ENCODE measurements at regions not wholly inside any gene's neighbourhood (a gene's known extent, or its start where the extent isn't known, plus 50 kb on each side); places are given as distances from the start of the nearest gene placed in this dataset.
A peak's percentile ranks its signal among the peaks of the same experiment; 100 is the strongest.

- TF ChIP-seq CTCF (IDR thresholded peaks at IDR 0.05) (no peak), USF2 (IDR thresholded peaks at IDR 0.05; ENCODE audit: borderline replicate concordance, low read depth, low read length) (no peak), TAF1 (IDR thresholded peaks at IDR 0.05; ENCODE audit: borderline replicate concordance, low read depth, low read length) (no peak), NFIC (IDR thresholded peaks at IDR 0.05; ENCODE audit: borderline replicate concordance) (no peak), FOXM1 (IDR thresholded peaks at IDR 0.05; ENCODE audit: low read depth) (no peak), USF1 (IDR thresholded peaks at IDR 0.05; ENCODE audit: borderline replicate concordance, low read depth) (no peak), FOSL2 (IDR thresholded peaks at IDR 0.05; ENCODE audit: borderline replicate concordance, low read depth) (no peak), YY1 (IDR thresholded peaks at IDR 0.05; ENCODE audit: low read depth) (no peak), RCOR1 (IDR thresholded peaks at IDR 0.05; ENCODE audit: low read length) (peak; percentile 98), POLR2AphosphoS5 (IDR thresholded peaks at IDR 0.05; ENCODE audit: low read depth, low read length) (peak; percentile 32; the same call in 1 of the 2 replicates), EZH2phosphoT487 (IDR thresholded peaks at IDR 0.05; ENCODE audit: borderline replicate concordance, low read depth) (no peak), IRF3 (IDR thresholded peaks at IDR 0.05; ENCODE audit: low read depth, low read length) (no peak), MXI1 (IDR thresholded peaks at IDR 0.05; ENCODE audit: low read depth, low read length) (peak; percentile 86), JUND (IDR thresholded peaks at IDR 0.05) (no peak), EP300 (IDR thresholded peaks at IDR 0.05; ENCODE audit: borderline replicate concordance in 1 of 2, low read depth in 1 of 2, low read length in 1 of 2) (peak in 1 of 2 experiments; percentile 99; a peak in 2 of 4 replicates), GATA2 (CRISPR knock-in tag; IDR thresholded peaks at IDR 0.05) (peak; percentile 98)
Observed at GRCh38 chr10:78745441-78745840, 323.3 kb upstream of the ZMIZ1 start (continued).

- Histone ChIP-seq H3K27me3 (ENCODE audit: insufficient read depth) (no peaks in the 10 kb centered on the region), H4K20me1 (ENCODE audit: insufficient read depth) (no peaks in the 10 kb centered on the region), H3K4me3 (ENCODE audit: low read depth in 2 of 2, low read length in 1 of 2) (no peak overlapping the region), H3K79me2 (ENCODE audit: insufficient read depth) (no peaks in the 10 kb centered on the region), H3K4me1 (ENCODE audit: control insufficient read depth in 1 of 2, insufficient read depth in 2 of 2, low read depth in 1 of 2, low read length in 1 of 2) (peaks cover 0 to 60% of the 10 kb centered on the region in 2 experiments; a peak in 2 of 4 replicates), H3F3A (replicated peaks; ENCODE audit: insufficient read depth) (no peaks in the 10 kb centered on the region), H3K27ac (ENCODE audit: low read depth in 2 of 2, low read length in 1 of 2) (peak overlapping the region in 1 of 2 experiments; percentile 99; a peak in 2 of 4 replicates), H3K9me2 (no peaks in the 10 kb centered on the region), H3K9ac (no peak overlapping the region), H3K9me3 (no peaks in the 10 kb centered on the region), H3K4me2 (no peak overlapping the region), H3K36me3 (replicated peaks in 1 of 2; ENCODE audit: control insufficient read depth in 1 of 2, insufficient read depth in 2 of 2, low read length in 1 of 2) (no peaks in the 10 kb centered on the region), H2AFZ (ENCODE audit: low read depth) (no peak overlapping the region)
- 85% methylated on average over 8 of the region's 11 CpGs for WGBS (ENCODE audit: low lambda C conversion rate)
- TF ChIP-seq CHD2 (IDR thresholded peaks at IDR 0.05; ENCODE audit: low read length, partially characterized antibody), result no peak
- no peak for TF ChIP-seq ZBTB33 (IDR thresholded peaks at IDR 0.05; ENCODE audit: borderline replicate concordance, low read depth)
- TF ChIP-seq MAX (IDR thresholded peaks at IDR 0.05; ENCODE audit: low read depth), result no peak
- TF ChIP-seq FOXJ3 (CRISPR knock-in tag; IDR thresholded peaks at IDR 0.05), result no peak
- no peak for TF ChIP-seq JUND (IDR thresholded peaks at IDR 0.05)
- no peak for TF ChIP-seq USF1 (IDR thresholded peaks at IDR 0.05; ENCODE audit: borderline replicate concordance, low read depth)
- TF ChIP-seq TEAD4 (IDR thresholded peaks at IDR 0.05; ENCODE audit: borderline replicate concordance, insufficient read depth), result no peak
- CTCF ChIA-PET, result interaction anchor here (0.7 to 2.8 kb wide), 9 partner anchors 9 to 449 kb away, joined by 3 to 14 read pairs (median 5); no protein-coding TSS in a partner anchor
- DNase-seq, result no peak
- POLR2A ChIA-PET, result interaction anchor here (0.8 to 2.6 kb wide), 4 partner anchors 9 to 458 kb away, joined by 3 to 10 read pairs (median 4); no protein-coding TSS in a partner anchor
Observed at GRCh38 chr10:78746155-78746763, 322.5 kb upstream of the ZMIZ1 start.
